GM18511 (cell line): ENCODE measurements at regions not wholly inside any gene's neighbourhood (a gene's known extent, or its start where the extent isn't known, plus 50 kb on each side); places are given as distances from the start of the nearest gene placed in this dataset.
"Not testable (repeated sequence)": the region's sequence is repeated elsewhere in the genome, so short reads cannot be mapped to it uniquely, and the experiment has no call there.

ENCODE experiments used
- ATAC-seq: cut with Tn5 transposase; IDR thresholded peaks from one replicate; pipeline ENCODE4 v1.9.1; 2021; ENCODE audit warnings: mild to moderate bottlenecking, moderate library complexity; ENCODE audit not compliant: unreplicated experiment

DNA sequence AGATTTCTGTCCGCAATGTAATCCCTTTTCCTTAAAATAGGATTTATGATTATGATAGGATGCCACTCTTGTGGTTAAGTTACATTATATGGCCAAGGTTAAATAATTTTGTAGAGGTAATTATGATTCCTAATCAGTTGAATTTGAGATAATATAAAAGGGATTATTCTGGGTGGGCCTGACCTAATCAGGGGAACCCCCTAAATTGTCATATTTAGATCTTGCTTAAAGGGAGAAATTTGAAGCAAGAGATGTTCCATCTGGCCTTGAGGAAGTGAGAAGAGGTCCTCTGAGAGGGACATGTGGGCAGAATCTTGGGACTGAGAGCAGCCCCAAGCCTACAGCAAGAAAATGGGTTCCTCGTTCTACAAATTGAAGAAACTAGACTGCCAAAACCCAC lies 1550.1 kb upstream of the TENM4 start:
- ATAC-seq, result no peak

DNA sequence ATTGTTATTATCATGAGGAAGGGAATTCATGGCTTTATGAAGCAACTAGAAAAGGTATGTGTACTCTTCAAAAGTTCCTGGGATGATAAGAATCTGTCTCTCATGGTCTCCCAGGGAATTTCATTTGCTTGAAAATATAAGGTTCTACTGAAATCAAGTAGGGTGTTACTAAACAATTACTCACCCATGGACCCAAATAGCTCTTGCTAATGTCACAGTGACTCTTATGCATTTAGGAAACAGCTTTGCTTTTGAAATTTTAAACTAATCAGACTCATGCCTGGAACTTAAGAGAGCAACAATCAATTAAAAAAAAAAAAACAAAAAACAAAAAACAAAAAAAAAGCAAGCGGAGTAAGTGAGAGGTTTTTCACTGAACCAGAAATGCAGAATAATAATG lies 1546.3 kb upstream of the TENM4 start:
- ATAC-seq, result no peak

DNA sequence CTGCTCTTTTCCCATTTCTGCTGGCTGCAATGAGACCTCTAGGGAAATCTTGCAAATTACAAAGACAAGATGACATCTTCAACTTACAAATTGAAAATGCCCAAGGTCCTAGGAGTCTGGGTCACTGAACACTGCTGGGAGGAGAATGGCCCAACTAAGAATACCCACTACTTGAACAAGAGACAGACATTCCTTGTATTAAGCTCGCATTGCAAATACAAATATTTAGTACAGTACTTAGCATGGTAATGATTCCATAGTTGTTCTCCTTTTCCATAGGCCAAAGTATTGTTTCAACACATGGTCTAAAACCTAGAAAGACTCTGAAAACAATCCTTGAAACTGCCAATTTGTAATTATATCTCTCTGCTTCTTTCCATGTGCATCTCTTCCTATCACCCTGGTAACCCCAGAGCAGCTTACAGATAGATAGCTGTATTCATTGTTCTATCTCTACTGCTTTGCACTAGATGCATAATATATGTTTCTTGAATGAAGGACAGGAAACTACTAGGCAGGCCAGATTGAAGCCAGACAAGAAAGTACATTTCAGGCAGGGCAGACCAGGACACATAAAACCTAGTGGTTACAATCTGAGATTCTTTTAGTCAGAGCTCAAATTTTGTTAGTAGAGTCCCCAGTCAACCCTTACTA lies 1545.7 kb upstream of the TENM4 start:
- no peak for ATAC-seq

DNA sequence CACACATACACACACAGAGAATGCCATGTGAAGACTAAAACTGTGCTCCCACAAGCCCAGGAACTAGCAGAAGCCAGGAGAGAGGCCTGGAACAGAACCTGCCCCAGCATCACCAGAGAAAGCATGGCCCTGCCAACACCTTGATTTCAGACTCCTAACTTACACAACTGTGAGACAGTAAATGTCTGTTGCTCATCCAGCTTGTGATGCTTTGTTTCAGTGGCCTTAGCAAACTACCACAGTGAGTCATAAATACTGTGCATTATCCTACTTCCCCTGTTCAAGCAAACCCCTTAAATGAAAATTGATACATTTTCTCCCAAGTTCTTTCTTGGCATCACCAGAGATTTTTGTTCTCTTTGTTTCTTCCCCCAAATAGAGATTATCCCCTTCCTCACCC lies 1539.4 kb upstream of the TENM4 start:
- peak; percentile 67 for ATAC-seq

DNA sequence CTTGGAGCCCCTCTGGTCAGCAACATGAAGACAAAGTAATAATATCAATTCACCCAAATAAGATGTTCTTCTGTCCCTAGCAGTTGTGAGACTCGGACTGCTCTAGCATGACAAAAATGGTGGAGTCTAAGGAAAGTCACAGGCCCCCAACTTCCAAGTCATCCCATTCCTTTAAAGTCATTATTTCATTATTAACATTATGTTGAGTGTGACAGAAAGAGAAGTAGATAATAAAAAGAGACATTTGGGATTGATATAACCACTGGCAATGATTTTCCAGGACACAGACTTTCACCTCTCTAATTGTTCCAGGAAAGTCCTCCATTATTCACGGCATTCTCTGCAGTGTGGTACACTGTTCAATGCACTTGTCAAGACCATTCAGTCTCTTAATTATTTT lies 1533.0 kb upstream of the TENM4 start:
- no peak for ATAC-seq

DNA sequence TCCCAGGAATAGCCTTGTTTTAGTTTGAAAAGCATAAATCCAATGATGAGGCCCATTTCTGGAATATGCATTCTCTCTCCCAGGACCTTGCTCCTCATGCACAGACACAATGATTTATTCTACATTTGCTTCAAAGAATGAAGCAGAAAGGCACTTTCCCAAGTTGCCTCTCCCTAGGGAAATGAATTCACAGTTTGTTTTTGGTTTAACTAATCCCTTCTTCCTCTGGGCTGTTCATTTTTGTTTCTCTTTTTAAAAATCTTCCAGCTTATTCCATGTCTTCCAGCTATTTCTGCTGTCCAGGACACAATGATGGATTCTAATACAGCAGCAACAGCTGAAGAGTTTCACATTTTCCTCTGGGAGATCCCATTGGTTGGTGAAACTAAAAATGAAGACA lies 1529.2 kb upstream of the TENM4 start:
- ATAC-seq, result no peak

DNA sequence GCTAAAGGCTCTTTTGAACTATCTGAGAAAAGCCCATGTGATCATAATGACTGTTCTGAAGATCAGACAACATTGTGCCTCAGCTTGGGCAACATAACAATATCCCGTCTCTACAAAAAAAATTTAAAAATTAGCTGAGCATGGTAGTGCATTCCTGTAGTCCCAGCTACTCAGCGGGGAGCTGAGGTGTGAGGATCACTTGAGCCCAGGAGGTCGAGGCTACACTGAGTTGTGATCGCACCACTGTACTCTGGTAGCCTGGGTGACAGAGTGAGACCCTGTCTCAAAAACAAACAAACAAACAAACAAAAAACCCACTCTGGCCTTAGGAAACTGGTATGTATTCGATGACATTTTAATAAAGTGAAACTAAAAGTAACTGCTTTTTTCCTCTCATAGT lies 1526.8 kb upstream of the TENM4 start:
- ATAC-seq, result no peak

DNA sequence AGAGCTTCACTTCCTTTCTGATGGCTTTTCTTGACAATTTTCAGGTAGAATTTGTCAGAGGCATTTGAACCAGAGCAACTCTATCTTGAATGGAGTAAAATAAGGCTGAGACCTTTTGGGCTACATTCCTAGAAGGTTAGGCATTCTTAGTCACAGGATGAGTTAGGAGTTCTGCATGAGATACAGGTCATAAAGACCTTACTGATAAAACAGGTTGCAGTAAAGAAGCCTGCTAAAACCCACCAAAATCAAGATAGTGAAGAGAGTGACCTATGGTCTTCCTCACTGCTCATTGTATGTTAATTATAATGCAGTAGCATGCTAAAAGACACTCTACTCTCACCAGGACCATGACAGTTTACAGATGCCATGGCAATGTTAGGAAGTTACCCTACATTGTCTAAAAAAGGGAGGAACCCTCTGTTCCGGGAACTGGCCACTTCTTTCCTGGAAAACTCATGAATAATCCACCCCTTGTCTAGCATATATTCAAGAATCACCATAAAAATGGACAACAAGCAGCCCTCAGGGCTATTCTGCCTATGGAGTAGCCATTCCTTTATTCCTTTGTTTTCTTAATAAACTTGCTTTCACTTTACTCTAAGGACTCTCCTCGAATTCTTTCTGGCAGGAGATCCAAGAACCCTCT lies 1519.7 kb upstream of the TENM4 start:
- no peak for ATAC-seq

DNA sequence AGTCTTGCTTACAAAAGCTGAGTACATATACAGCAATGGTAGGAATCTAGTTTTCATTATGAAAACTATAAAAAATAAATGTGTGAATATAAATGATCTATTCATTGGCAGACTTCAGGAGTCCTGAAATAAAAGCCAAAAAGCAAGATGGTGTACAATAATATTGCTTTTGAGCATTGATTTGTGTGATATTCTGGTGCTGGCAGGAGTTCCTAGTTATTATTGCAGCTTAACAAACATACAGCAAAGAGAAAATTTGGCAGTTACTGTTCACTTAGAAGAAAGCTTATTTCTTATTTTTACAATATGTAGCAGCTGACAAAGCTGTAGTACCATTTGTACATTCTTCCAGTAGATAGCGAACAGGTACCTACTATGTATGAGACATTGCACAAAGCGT lies 1518.9 kb upstream of the TENM4 start:
- no peak for ATAC-seq

DNA sequence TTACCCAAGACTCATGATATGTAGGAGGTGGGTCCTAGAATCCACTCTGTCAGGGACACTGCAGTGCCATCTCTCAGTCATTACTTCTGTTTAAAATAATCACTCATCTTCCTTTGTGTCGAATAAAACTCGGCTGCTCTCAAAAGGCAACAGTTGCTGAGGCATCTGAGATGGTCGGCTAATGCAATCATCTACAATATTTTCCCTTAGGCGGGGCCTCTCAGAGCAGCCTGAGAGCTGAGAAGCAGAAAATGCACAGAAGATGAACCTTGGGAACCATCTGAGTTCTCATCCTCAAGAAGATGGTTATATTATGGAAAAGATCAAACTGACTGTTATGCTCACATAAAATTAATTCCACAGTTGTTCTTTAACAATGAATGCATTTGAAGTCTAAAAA lies 1518.2 kb upstream of the TENM4 start:
- ATAC-seq, result no peak

DNA sequence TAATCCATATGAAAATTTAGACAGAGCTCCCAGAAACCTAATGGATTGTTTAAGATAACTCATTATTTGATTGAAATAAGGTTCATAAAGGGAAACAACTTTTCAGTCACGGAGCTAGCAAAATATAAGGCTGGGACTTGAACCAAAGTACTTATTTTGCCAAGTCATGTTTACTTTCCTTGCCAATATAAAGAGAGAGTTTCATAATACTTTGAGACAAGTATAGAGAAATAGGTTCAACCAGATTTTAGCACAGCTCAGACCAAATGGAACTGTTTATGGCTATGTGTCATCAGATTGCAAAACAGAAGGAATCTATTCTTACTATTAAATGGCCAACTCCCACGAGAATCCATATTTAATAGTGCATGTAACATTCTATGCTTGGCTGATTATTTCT lies 1517.5 kb upstream of the TENM4 start:
- ATAC-seq, result no peak

DNA sequence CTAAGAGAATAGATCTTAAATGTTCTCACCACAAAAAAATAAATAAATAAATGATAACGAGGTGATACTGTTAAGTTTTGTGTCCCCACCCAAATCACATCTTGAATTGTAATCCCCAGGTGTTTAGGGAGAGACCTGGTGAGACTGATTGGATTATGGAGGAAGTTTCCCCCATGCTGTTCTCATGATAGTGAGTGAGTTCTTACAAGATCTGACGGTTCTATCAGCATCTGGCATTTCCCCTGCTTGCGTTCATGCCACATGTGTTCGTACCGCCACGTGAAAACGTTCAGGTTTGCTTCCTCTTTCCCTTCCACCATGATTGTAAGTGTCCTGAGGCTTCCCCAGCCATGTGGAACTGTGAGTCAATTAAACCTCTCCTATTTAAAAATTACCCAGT lies 1514.8 kb upstream of the TENM4 start:
- ATAC-seq, result no peak

DNA sequence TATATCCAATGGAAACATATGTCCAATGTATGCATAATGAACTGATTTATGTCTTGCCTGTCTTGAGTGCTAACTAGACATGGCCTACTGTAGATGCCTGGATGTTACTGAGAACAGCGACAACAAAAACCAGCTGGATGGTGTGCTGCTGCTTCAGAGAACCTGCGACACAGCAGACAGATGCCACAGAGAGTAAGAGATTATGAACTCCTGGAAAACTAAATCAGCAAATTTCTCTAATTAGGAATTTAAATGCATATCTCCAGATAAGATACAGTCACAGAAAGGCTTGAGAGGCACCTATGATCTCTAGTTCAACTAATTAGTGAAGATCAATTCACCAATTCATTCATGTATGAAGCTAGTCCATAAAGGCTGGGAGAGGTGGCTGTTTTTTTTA lies 1508.0 kb upstream of the TENM4 start:
- no peak for ATAC-seq

DNA sequence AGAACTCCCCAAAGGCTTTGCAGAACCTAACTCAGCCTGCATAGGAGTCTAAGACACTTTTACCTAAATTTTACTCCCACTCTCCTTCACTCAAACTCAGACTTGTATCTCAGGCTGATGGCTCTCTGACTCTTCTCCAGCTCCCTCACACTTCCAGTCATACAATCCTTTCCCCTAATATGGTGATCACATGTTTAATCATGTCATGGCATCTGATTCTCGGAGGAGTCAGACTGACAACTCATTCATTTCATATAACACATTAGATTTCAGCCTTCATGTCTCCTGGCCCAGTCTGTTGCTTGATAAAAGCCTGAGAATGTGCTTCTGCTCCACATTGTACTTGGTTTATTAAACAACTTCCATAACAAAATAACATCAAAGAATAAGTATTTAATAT lies 1503.9 kb upstream of the TENM4 start:
- ATAC-seq, result no peak

DNA sequence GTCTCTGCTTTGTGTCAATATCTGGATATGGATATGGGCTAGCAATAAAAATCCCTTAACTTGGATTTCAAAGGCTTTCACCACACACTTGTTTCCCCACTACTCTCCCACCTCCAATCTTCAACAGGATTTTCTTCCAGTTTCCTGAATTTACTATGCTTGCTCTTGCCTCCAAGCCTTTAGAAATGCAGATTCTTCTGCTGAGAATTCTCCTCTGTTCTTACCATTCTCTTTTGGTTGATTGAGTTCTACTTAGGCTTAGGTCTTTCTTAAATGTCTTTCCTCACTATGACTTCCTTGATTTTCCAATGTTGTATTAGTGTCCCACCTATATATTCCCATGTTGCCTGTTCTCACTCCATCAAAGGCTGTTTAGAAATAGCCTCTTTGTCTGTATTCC lies 1502.4 kb upstream of the TENM4 start:
- no peak for ATAC-seq

DNA sequence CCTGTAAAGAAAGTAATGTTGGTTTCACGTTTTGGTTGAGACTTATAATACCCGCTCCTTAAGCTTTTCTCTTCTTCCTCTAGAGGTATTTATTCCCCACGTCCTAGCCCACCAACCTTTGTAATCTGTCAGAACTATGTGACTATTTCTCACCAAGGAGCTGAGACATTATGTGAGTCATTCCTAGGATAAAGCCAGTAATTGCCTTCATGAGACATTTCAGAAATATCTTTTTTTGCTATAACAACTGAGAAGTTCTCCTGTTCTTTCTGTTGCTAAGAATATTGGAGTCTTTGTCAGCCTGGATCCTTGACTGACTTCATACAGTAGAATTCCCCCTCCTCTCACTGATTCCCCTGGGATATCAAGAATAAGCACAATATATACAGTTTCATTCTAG lies 1497.0 kb upstream of the TENM4 start:
- ATAC-seq, result no peak

DNA sequence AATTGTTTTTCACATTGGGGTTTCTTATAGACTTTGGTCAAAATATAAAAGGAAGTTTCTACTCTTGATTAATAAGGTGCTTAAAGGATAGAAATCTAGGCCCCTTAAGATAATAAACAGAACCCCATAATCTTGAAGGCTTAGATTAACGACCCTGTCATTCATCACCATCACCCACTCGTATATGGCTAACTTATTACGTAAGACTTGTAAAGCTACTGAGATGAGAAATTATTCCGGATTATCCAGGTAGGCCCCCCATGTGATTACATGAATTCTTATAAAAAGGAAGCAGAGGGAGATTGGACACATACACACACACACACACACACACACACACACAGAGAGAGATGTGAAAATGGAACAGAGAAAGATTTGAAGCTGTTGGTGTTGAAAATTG lies 1489.2 kb upstream of the TENM4 start:
- no peak for ATAC-seq

DNA sequence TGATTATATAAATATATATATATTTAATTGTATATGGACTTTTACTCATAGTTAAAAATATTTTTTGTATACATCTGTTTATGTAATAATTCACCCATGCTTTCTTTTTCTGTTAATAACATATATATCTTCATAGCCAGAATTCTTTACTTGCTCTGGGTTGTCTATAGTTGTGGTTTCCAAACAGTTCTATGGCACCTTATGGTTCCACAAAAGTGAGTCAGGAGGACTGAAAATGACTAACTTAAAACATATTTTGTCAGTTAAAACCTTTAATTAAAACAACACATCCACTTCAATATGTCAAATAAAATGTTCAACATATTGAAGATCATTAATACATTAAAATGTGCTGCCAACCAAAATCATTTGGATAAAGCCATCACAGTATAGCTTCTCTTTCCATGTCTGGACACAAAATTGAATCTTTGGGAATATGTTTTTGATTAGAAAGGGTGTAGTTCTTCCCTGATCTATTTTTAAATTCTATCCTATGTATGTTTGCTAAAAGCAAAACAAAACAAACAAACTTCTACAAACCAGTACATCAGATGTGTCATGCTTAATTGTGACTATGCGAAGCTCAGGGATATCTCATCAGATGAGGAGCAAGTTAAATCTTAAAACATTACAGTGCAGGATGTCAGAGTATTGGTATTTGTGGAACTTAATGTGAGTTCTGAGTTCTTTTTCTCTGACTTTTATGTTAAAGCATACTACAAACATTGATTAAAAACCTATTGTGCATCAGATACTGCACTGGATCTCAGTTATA lies 1488.4 kb upstream of the TENM4 start:
- no peak for ATAC-seq

DNA sequence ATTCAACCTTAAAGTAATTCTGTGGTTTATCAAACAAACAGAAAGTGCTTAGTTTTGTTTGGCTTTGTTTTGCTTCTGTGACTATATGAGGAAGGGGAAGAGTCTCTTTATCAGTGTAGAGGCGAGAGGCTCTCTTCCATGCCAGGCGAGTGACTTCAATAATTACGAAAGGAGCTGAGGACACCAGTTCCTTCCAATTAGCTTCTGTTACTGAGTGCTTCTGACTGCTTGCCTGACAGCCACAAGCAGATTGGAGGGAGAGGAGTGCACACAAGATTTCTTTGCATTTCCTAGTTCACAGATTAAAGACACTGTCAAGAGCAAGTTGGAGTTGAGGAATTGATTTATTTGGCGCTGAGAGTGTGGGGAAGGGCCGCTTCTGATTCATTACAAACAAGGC lies 1484.5 kb upstream of the TENM4 start:
- ATAC-seq, result no peak

DNA sequence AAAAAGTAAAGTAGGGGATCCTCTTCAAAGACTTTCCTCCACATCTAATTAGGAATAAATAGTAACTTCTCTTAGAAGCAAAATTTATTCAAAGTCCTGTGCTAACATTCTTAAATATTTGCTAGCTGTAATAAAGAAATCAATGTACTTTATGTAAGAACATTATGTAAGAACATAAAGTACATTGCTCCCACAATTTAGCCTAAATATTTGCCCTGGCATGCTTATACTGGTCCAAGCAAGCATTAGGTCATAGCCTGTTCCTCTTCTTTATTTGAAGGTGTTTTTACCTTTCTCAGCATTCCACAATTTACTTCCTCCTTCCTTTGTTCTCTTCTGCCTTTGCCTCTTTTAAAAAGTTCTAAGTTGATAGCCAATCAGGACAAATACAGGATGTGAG lies 1480.5 kb upstream of the TENM4 start:
- not testable (repeated sequence) for ATAC-seq

DNA sequence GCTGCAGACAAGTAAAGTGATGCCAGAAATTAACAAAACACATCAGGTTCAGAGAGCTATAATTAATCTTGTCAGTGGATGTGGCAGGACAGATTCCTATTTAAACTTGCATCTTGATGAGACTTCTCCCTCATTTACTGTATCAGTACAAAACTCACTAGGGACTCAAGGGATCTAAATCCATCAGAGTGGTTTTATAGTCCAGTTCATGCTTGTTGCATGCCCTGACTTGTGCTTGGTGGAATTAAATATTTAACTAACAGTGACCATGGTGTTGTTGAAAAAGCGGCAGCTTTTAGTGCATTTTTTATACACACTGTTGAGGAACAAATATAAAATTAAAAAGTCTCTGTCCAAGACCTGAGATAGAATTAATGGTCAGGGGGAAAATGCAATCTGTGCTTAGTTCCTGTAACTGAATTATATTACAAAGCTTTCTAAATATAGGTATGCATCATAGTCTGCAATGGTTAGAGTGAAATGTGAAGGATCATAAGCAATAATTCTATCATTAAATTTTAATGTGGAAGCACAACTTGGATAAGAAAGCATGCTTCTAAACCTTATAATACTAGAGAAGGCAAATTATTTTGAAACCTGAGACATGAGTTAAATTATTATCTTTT lies 1475.5 kb upstream of the TENM4 start:
- ATAC-seq, result no peak

DNA sequence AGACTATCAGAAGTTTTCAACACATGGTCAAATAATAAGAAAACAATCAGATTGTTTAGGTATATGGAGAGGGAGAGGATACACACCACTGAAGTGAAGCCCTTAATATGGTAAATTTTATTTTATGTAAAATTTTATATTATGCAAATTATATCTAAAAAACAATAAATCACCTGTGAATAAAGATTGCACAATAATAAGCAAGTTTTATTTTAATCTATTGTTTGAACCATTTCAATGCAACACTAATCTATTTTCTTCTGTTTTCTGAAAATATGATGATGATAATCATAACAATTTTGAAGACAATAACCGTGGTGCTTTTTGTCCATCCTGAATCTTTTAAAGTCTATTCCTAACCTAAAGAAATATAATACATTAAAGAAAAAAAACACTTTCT lies 1473.5 kb upstream of the TENM4 start:
- no peak for ATAC-seq
